GM10248 (cell line): ENCODE measurements at regions not wholly inside any gene's neighbourhood (a gene's known extent, or its start where the extent isn't known, plus 50 kb on each side); places are given as distances from the start of the nearest gene placed in this dataset.
"Not testable (repeated sequence)": the region's sequence is repeated elsewhere in the genome, so short reads cannot be mapped to it uniquely, and the experiment has no call there.

Source experiments
- CTCF ChIA-PET: fragments of 300-600 bp; sonication (Branson Sonifier 250); formaldehyde crosslinking; extraction: SDS; loops from one replicate; lab custom pipeline; 2021; ENCODE audit warnings: antibody characterized with exemption; lab: Yijun Ruan, JAX
- POLR2A ChIA-PET: fragments of 350-650 bp; sonication (Branson Sonifier 250); formaldehyde crosslinking; extraction: SDS; loops from one replicate; lab custom pipeline; 2020; ENCODE audit warnings: antibody characterized with exemption; lab: Yijun Ruan, JAX
- DNase-seq: peaks from one replicate; pipeline ENCODE4 v3.0.0; 2012; ENCODE audit errors: extremely low spot score
- CTCF ChIP-seq: IDR thresholded peaks from 2 replicates; pipeline ENCODE4 v1.5.1; 2012; ENCODE audit warnings: mild to moderate bottlenecking, low read depth; ENCODE audit errors: extremely low read depth, missing control alignments, control extremely low read depth

- ChIA-PET CTCF (interaction anchor here (1.2 kb wide), 1 partner anchor 11 kb away, joined by 7 read pairs; no protein-coding TSS in a partner anchor), POLR2A (no interaction called here)
- no peak for TF ChIP-seq CTCF
- no peak for DNase-seq
Measured at GRCh38 chrX:129361576-129361975, 161.7 kb downstream of the SMARCA1 start.

GRCh38 chrX:129360175-129360574 lies 163.1 kb downstream of the SMARCA1 start:
- ChIA-PET POLR2A (no interaction called here), CTCF (no interaction called here)
- peak; percentile 18 for DNase-seq
- TF ChIP-seq CTCF: peak; percentile 41

- CTCF ChIA-PET: no interaction called here
- no peak for DNase-seq
- no peak for TF ChIP-seq CTCF
- POLR2A ChIA-PET: no interaction called here
Measured at GRCh38 chrX:129359269-129359668, 164.0 kb downstream of the SMARCA1 start.

- CTCF ChIA-PET, POLR2A ChIA-PET: not testable (repeated sequence)
Measured at GRCh38 chrX:129357428-129357827, 165.9 kb downstream of the SMARCA1 start.

DNA sequence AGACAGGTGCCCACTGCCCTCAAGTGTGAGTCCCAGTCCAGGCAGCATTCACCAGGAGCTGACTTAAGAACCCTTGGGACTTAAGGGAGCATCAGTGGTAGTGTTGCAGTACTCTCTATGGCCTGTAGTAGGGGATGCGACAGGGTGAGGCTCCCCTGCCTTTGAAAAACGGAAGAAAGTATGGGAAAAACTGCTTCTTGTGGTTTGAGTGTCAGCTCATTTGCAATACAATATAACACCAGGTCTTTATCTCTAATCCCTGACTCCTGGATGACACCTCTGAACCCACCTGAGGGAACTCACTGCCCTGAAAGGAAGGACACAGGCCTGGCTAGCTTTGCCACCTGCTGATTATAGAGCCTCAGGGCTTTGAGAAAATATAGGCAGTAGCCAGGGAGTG lies 176.0 kb downstream of the SMARCA1 start:
- ChIA-PET CTCF (no interaction called here), POLR2A (no interaction called here)
- no peak for DNase-seq
- TF ChIP-seq CTCF: no peak

More at GRCh38 chrX:129357428-129357827, 165.9 kb downstream of the SMARCA1 start:
- DNase-seq: not testable (repeated sequence)

DNA sequence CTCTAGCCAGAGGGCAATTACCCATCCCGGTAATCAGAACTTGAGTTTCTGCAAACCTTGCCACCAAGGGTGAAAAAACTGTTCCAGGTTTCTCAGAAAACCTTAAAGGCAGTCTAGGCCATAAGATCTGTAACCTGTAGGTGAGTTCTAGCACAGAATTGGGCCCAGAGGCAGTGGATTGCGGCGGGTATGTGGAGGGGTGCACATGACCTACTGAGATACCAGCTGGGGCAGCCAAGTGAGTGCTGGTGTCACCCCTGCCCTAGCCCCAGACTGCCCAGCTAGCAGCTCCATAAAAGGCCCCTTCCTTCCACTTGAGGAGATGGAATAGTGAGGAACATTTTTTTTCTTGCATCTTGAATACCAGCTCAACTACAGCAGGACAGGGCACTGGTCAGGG lies 176.7 kb downstream of the SMARCA1 start:
- CTCF ChIA-PET: no interaction called here
- TF ChIP-seq CTCF: no peak
- DNase-seq: no peak
- POLR2A ChIA-PET: no interaction called here

GRCh38 chrX:129337264-129337663 lies 186.0 kb downstream of the SMARCA1 start:
- CTCF ChIA-PET, DNase-seq, POLR2A ChIA-PET: not testable (repeated sequence)

DNA sequence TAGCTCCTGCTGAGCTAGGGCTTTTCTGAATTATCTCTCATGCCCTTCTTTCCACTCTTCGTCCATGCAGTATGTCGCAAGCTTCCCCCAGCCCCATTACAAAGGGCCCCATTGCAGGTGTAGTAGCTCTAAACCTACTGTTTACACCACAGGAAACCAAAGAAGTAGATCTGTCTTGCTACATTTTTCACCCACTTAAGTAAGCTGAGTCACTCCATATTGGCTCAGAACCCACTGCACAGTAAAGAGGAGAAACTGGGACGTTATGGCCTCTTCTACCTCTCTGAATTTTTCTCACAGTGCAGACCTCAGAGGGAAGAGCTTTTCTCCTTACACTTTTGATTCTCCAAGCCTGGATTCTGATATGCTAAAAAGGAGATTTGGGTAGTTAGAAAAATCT lies 200.2 kb downstream of the SMARCA1 start:
- no peak for DNase-seq
- ChIA-PET POLR2A (no interaction called here), CTCF (interaction anchor here (0.9 kb wide), 1 partner anchor 9 kb away, joined by 3 read pairs; no protein-coding TSS in a partner anchor)
- TF ChIP-seq CTCF: no peak
